ENCODE measurements at regions not wholly inside any gene's neighbourhood (a gene's known extent, or its start where the extent isn't known, plus 50 kb on each side); places are given as distances from the start of the nearest gene placed in this dataset.

DNA sequence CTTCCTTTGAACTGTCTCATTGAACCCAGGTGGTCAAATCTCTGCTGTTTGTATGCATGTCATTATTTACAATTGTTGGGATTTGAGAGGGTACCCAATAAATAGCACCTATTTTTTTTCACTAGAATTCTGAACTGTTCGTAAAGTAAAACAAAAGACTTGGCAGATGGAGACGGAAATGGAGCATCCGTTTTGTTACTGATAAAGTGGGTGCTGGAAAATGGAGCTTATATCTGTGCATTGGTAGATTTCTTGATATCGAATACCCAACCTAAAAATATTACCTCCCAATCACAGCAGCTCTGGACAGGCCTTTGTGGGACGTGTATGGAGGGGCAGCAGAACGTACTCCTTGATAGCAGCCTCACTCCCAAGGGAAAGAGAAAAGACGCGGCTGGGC, 224.4 kb downstream of the C12orf75 start:
- H3K9me3 Mint-ChIP-seq: peaks cover 0 to 3% (median under 1%) of the 10 kb centered on the region in 7 donors
- H3K27ac Mint-ChIP-seq: no peak overlapping the region
- peaks cover 0 to 7% (median 5%) of the 10 kb centered on the region in 3 donors for H3K27me3 Mint-ChIP-seq (ENCODE audit: low read depth in 3 of 3)
- Histone ChIP-seq H3K79me2 (ENCODE audit: insufficient read depth, low read length) (no peaks in the 10 kb centered on the region), H3K27me3 (ENCODE audit: control insufficient read depth in 2 of 2, insufficient read depth in 2 of 2, low read length in 2 of 2) (no peaks in the 10 kb centered on the region), H3K27ac (ENCODE audit: low read depth in 1 of 2, low read length in 2 of 2) (no peak overlapping the region), H3K4me3 (replicated peaks in 1 of 3; ENCODE audit: low read depth in 2 of 3, low read length in 3 of 3) (no peak overlapping the region), H3K36me3 (replicated peaks in 1 of 2; ENCODE audit: control insufficient read depth in 1 of 2, insufficient read depth in 2 of 2, low read length in 2 of 2) (no peaks in the 10 kb centered on the region), H2AFZ (ENCODE audit: insufficient read depth, low read depth, low read length, poor library complexity, severe bottlenecking) (no peak overlapping the region), H3K9ac (ENCODE audit: insufficient read depth, low read length, poor library complexity, severe bottlenecking) (no peak overlapping the region), H3K4me1 (ENCODE audit: control insufficient read depth in 1 of 2, insufficient read depth in 2 of 2, low read length in 2 of 2) (no peaks in the 10 kb centered on the region), H3K9me3 (replicated peaks in 1 of 2; ENCODE audit: control insufficient read depth in 1 of 2, insufficient read depth in 1 of 2, low read length in 2 of 2) (no peaks in the 10 kb centered on the region), H4K20me1 (ENCODE audit: insufficient read depth, low read length) (no peaks in the 10 kb centered on the region), H3K4me2 (replicated peaks; ENCODE audit: extremely low read depth, low read length, poor library complexity, severe bottlenecking) (no peak overlapping the region)
- WGBS (ENCODE audit: insufficient coverage): no CpG with 5 or more reads among the region's 8 CpGs
- no peak overlapping the region for H3K4me3 Mint-ChIP-seq
- H3K36me3 Mint-ChIP-seq: no peaks in the 10 kb centered on the region
- intact Hi-C loops (cut with micrococcal nuclease): no loop called here
- DNase-seq: no peak
- TF ChIP-seq, protein P1, sequence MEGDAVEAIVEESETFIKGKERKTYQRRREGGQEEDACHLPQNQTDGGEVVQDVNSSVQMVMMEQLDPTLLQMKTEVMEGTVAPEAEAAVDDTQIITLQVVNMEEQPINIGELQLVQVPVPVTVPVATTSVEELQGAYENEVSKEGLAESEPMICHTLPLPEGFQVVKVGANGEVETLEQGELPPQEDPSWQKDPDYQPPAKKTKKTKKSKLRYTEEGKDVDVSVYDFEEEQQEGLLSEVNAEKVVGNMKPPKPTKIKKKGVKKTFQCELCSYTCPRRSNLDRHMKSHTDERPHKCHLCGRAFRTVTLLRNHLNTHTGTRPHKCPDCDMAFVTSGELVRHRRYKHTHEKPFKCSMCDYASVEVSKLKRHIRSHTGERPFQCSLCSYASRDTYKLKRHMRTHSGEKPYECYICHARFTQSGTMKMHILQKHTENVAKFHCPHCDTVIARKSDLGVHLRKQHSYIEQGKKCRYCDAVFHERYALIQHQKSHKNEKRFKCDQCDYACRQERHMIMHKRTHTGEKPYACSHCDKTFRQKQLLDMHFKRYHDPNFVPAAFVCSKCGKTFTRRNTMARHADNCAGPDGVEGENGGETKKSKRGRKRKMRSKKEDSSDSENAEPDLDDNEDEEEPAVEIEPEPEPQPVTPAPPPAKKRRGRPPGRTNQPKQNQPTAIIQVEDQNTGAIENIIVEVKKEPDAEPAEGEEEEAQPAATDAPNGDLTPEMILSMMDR (IDR thresholded peaks at IDR 0.05): no peak
- no peaks in the 10 kb centered on the region for H3K4me1 Mint-ChIP-seq

DNA sequence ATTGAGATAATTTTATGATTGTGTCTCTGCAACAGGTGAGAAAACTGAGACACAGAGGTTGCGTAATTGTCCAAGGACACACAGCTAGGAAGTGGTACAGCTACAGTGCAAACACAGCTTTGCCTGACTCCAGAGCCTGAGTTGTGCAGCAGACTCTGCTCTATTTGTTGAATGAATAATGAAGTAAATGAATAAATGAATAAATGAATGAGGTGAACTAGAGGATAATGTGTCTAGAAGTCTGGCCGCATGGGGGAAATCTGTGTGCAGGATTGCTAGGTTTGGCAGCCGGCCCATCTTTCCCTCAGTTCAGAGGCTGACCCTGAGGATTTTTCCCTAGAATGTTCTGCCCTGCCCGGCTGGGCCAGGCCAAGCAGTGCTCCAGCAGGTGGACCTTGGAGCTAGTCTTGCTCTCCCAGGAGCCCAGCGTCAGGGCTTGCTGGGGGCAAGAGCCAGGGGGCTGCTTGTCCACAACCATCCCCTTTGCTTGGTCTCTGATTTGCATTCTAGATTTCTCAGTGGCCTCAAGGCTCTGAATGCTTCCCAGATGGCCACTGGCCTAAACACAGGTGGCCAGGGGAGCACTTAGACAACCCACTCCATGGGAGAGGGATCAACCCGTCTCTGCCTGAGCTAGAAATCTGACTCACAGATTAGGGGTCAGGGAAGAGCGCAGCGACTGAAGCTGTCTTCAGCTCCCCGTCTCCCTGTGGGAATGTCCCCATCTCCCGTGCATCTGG, 225.2 kb downstream of the C12orf75 start:
- intact Hi-C loops (cut with micrococcal nuclease): no loop called here
- H3K36me3 Mint-ChIP-seq: no peaks in the 10 kb centered on the region
- Histone ChIP-seq H4K20me1 (ENCODE audit: insufficient read depth, low read length) (no peaks in the 10 kb centered on the region), H3K9me3 (replicated peaks in 1 of 2; ENCODE audit: control insufficient read depth in 1 of 2, insufficient read depth in 1 of 2, low read length in 2 of 2) (no peaks in the 10 kb centered on the region), H3K4me2 (replicated peaks; ENCODE audit: extremely low read depth, low read length, poor library complexity, severe bottlenecking) (no peak overlapping the region), H3K79me2 (ENCODE audit: insufficient read depth, low read length) (no peaks in the 10 kb centered on the region), H2AFZ (ENCODE audit: insufficient read depth, low read depth, low read length, poor library complexity, severe bottlenecking) (no peak overlapping the region), H3K27ac (ENCODE audit: low read depth in 1 of 2, low read length in 2 of 2) (no peak overlapping the region), H3K4me1 (ENCODE audit: control insufficient read depth in 1 of 2, insufficient read depth in 2 of 2, low read length in 2 of 2) (no peaks in the 10 kb centered on the region), H3K9ac (ENCODE audit: insufficient read depth, low read length, poor library complexity, severe bottlenecking) (no peak overlapping the region), H3K27me3 (ENCODE audit: control insufficient read depth in 2 of 2, insufficient read depth in 2 of 2, low read length in 2 of 2) (no peaks in the 10 kb centered on the region), H3K36me3 (replicated peaks in 1 of 2; ENCODE audit: control insufficient read depth in 1 of 2, insufficient read depth in 2 of 2, low read length in 2 of 2) (no peaks in the 10 kb centered on the region), H3K4me3 (replicated peaks in 1 of 3; ENCODE audit: low read depth in 2 of 3, low read length in 3 of 3) (no peak overlapping the region)
- H3K27ac Mint-ChIP-seq: no peak overlapping the region
- H3K4me1 Mint-ChIP-seq: no peaks in the 10 kb centered on the region
- H3K4me3 Mint-ChIP-seq: no peak overlapping the region
- no peak for DNase-seq
- 93% methylated on average over 8 of the region's 10 CpGs for WGBS (ENCODE audit: insufficient coverage)
- H3K9me3 Mint-ChIP-seq: peaks cover 0 to 2% (median 1%) of the 10 kb centered on the region in 7 donors
- H3K27me3 Mint-ChIP-seq (ENCODE audit: low read depth in 3 of 3): peaks cover 0 to 7% (median 5%) of the 10 kb centered on the region in 3 donors
- TF ChIP-seq, protein P1 (IDR thresholded peaks at IDR 0.05): no peak
